GM19372 (cell line): ENCODE measurements at regions not wholly inside any gene's neighbourhood (a gene's known extent, or its start where the extent isn't known, plus 50 kb on each side); places are given as distances from the start of the nearest gene placed in this dataset.

Experiments
- ATAC-seq: cut with Tn5 transposase; IDR thresholded peaks from one replicate; pipeline ENCODE4 v1.9.1; 2021; ENCODE audit warnings: mild to moderate bottlenecking, low read depth, moderate library complexity; ENCODE audit not compliant: unreplicated experiment

DNA sequence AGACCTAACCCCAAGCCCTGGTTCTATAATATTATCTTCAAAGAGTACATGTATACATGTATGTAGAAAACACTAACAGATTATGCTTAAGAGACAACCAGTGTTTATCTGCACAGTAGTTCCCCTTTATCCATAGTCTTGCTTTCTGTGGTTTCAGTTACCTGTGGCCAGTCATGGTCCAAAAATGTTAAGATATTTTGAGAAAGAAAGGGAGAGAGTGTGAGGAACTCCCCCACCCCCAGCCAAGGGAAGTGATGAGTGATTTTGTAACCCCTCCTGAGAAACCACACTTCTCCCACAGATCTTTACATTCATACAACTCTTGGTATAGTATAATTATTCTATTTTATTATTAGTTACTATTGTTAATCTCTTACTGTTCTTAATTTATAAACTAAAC is 77.3 kb upstream of the CNTN1 start:
- no peak for ATAC-seq

DNA sequence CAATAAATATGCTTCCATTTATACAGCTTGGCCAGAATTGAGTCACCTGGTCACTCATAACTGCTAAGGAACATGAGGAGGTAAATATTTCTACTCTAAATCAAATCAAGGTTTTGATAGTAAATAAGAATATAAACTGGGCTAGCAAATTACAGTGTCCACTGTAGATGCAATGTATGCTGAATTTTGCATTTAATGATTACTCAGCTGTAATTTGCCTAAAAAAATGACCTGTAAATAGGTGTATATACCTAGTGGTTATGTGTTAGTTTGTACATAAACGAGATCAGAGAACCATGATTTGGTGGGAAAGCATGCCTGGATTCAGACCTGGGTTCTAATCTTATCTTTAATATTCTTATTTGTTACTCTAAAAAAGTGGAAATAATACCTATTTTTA is 76.6 kb upstream of the CNTN1 start:
- ATAC-seq, result no peak

DNA sequence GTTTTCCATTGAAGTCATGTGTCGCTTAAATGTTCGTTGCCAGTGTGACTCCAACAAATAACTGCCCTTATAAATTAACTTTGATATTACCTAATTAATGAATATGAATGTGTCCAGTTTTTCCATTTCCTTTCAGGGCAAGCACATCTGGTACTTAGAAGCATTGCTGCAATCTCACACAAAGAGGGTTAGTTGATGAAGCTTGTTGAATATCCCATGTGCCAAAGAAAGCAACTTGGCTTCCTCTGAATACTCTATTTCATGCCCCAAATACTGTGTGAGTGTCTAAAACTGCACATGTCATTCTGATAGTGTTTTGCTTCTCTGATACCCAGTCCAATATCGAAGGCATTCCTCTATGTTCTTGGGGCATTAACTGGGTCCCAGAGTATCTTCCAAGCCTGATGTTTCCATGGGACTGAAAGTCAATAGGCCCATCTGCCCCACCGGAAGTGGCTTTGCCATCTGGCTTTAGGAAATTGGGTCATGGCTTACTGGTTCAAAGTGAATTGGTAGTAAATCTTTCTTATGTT is 75.8 kb upstream of the CNTN1 start:
- ATAC-seq, result no peak

DNA sequence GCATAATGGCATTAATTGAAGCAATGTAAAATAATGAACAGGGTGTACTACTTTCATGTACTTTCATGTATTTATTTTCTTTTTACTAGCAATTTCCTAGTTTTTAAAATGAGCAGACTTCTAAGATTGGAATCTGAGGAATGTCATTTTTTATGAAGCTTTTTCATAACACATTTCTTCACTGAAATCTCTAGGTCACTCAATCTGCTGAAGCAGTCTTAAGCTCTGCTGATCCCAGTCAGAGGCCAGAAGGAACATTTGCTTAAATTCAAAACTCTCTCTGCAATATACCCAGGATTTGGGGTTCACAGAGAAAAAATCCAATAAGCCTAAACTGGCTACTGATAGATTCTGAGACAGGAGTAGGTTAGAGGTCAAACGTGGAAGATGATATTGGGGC is 73.6 kb upstream of the CNTN1 start:
- ATAC-seq, result no peak

DNA sequence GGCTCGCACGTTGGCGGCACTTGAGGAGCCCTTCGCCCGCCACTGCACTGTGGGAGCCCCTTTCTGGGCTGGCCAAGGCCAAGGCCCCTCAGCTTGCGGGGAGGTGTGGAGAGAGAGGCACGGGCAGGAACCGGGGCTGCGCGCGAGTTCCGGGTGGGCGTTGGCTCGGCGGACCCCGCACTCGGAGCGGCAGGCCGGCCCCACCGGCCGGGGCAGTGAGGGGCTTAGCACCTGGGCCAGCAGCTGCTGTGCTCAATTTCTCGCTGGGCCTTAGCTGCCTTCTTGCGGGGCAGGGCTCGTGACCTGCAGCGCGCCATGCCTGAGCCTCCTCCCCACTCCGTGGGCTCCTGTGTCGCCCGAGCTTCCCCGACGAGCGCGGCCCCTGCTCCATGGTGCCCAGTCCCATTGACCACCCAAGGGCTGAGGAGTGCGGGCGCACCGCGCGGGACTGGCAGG is 71.6 kb upstream of the CNTN1 start:
- ATAC-seq, result no peak

DNA sequence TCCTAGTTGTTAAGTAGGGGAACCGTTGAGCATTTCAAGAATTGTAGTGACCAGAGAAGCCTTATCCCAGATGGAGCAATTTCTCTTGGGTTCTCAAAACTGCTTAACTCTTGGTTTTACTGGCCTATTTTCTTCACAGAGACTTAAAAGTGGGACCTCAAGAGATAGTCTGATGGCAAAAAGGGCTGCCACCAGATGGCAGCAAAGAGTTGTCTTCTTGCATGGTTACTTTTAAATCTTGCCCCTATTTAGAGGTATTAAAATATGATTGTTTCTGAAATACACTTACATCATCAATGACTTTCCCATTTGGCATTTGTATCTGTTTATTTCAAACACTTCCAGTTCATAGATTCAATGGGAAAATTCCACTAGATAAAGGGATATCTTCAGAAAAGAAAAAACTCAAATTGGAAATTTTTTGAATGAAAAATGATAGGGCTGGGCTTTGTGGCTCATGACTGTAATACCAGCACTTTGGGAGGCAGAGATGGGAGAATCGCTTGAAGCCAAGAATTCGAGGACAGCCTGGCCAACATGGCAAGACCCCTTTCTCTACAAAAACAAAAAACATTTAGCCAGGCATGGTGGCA is 69.9 kb upstream of the CNTN1 start:
- no peak for ATAC-seq

DNA sequence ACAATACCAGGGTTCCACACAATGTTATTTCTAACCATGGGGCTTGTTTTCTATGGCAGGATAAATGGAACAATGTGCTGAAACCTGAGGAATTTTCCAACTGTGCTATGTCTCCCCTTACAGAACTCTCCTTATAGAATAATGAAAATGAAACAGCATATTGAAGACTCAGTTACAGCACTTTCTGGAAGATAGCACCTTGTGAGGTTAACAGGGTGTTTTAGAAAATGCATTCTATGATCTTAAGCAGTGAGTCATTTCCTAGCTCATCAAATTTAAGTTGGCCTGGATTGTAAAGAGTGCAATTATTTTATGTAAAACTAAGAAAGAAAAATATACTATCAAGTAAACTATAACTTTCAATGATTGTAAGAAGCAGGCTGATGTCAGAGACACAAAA is 60.1 kb upstream of the CNTN1 start:
- ATAC-seq, result no peak

DNA sequence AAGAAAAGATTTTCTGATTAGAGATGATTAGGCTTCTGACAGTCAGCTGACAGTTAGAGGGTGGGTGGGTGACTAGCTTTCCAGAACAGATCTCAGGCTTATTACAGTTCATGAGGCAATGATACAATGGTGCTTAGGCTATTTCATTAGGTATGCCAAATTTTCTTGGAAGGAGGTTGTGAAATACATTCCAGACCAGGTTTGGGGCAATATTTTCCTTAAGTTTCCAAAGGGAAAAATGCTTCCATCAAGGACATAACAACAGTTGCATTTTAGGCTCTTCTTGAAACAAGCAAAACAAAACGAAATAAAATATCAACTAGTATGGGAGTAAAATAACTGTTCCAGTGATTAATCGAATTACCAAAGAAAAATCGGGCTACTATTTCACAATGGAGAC is 59.3 kb upstream of the CNTN1 start:
- ATAC-seq, result no peak

DNA sequence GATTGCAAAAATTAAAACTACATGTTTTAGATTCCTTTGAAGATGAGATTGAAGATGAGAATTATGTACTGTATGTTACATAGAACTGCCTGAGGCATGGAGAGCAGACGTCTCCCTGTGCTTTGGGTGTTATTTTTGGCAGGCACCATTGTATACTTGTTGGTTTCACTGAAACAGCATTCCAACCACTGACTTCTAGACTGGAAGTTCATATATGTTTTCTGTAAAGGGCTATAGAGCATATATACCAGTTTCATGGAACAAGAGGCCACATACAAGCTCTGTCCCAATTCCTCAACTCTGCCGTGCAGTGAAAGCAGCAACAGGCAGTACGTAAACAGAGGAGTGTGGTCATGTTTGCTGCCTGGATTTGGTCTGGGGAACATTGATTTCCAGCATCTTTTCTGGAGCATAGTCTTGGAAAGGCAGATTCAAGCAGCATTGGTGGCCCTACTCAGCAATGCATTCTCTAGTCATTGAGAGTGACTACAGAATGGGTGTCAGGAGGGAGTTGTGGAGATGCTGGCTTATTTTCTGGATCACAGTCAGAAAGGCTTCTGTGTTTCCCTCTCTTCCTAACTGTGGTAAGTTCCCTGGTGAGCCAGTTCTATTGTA is 57.6 kb upstream of the CNTN1 start:
- ATAC-seq, result no peak

DNA sequence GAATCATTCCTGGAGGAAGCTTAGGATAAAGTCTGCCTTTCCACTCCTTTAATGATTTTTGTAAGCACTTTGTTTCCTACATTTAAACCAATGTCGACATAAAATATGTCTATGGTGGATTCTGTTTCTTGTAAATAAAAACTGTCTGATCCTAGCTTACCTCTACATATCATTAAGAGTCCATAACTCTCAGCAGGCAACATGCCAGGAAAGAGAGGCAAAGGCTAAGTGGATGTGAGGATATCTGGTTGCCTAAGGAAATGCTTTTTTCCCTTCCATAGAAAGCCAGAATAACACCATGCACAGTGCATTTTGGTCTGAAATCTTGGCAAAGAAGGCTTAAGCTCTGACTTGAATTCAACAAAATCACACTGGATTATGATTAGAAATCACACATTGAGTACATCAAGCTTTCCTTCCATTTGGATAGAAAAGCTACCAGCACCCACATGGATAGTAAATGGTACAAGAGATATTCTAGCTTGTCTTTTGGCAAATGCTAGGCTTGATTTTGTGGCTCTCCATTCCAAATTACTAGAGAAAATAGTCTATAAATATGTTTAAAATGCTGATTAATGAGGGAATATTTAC is 57.0 kb upstream of the CNTN1 start:
- ATAC-seq, result no peak
